ENCODE measurements at regions not wholly inside any gene's neighbourhood (a gene's known extent, or its start where the extent isn't known, plus 50 kb on each side); places are given as distances from the start of the nearest gene placed in this dataset.
"Not testable (repeated sequence)": the region's sequence is repeated elsewhere in the genome, so short reads cannot be mapped to it uniquely, and the experiment has no call there.

GRCh38 chr2:16925145-16925544 is 259.5 kb upstream of the CYRIA start:
- H4K20me1 ChIP-seq (replicated peaks; ENCODE audit: insufficient read depth) = no peaks in the 10 kb centered on the region
- Mint-ChIP-seq H3K4me3 (no peak overlapping the region), H3K4me1 (no peaks in the 10 kb centered on the region), H3K36me3 (ENCODE audit: low read depth) (no peaks in the 10 kb centered on the region), H3K9me3 (no peaks in the 10 kb centered on the region), H3K27ac (no peak overlapping the region), H3K27me3 (ENCODE audit: insufficient read depth, low read depth, poor library complexity) (peaks cover 3% of the 10 kb centered on the region)
- H3K36me3 ChIP-seq (ENCODE audit: insufficient read depth) = no peaks in the 10 kb centered on the region
- no peak for ATAC-seq
- no peaks in the 10 kb centered on the region for H3K9me2 ChIP-seq (ENCODE audit: insufficient read depth)
- H3K27me3 ChIP-seq (ENCODE audit: insufficient read depth) = no peaks in the 10 kb centered on the region
- no peak for TF ChIP-seq NANOG (IDR thresholded peaks at IDR 0.05; ENCODE audit: borderline replicate concordance)
- no peak for TF ChIP-seq JUNB (IDR thresholded peaks at IDR 0.05; ENCODE audit: unreplicated experiment)
- H3K27ac ChIP-seq (ENCODE audit: low read depth) = no peak overlapping the region
- H3K4me2 ChIP-seq = no peak overlapping the region
- H3F3A ChIP-seq (replicated peaks; ENCODE audit: low read depth) = no peaks in the 10 kb centered on the region
- no peaks in the 10 kb centered on the region for H3K79me2 ChIP-seq (replicated peaks; ENCODE audit: insufficient read depth)
- no peak overlapping the region for H2AFZ ChIP-seq
- H3K4me3 ChIP-seq = no peak overlapping the region
- H3K4me1 ChIP-seq (ENCODE audit: insufficient read depth) = no peaks in the 10 kb centered on the region
- no peak for DNase-seq (ENCODE audit: low spot score)

GRCh38 chr2:16915341-16915755 is 249.7 kb upstream of the CYRIA start:
- not testable (repeated sequence) for H3K36me3 ChIP-seq (ENCODE audit: insufficient read depth); H3K79me2 ChIP-seq (replicated peaks; ENCODE audit: insufficient read depth); H3K27ac Mint-ChIP-seq; H3K9me3 Mint-ChIP-seq; H3K4me3 Mint-ChIP-seq; H3K4me2 ChIP-seq; H2AFZ ChIP-seq; H3F3A ChIP-seq (replicated peaks; ENCODE audit: low read depth); H3K9me2 ChIP-seq (ENCODE audit: insufficient read depth); H3K27ac ChIP-seq (ENCODE audit: low read depth); H3K4me3 ChIP-seq; H3K27me3 ChIP-seq (ENCODE audit: insufficient read depth); ATAC-seq; H3K4me1 ChIP-seq (ENCODE audit: insufficient read depth); H3K36me3 Mint-ChIP-seq (ENCODE audit: low read depth); H3K27me3 Mint-ChIP-seq (ENCODE audit: insufficient read depth, low read depth, poor library complexity); H3K4me1 Mint-ChIP-seq; H4K20me1 ChIP-seq (replicated peaks; ENCODE audit: insufficient read depth)
- peak; percentile 77 for TF ChIP-seq ZNF462 (CRISPR knock-in tag; IDR thresholded peaks at IDR 0.05)
- peak; percentile 14 for DNase-seq (ENCODE audit: low spot score)

Measured in GM23338 (cell line).